Neural progenitor cell (in vitro differentiated cells): ENCODE measurements at regions not wholly inside any gene's neighbourhood (a gene's known extent, or its start where the extent isn't known, plus 50 kb on each side); places are given as distances from the start of the nearest gene placed in this dataset.

Source experiments
- CTCF ChIP-seq: fragments of 200-600 bp; sonication (generic); IDR thresholded peaks from 2 replicates; pipeline ENCODE4 v1.5.1; 2017; ENCODE audit warnings: antibody characterized with exemption, mild to moderate bottlenecking
- EZH2 ChIP-seq: fragments of 200-600 bp; sonication (generic); IDR thresholded peaks from 2 replicates; pipeline ENCODE4 v1.6.1; 2017; ENCODE audit warnings: antibody characterized with exemption, mild to moderate bottlenecking, moderate library complexity
- EZH2phosphoT487 ChIP-seq: fragments of 200-600 bp; sonication (generic); IDR thresholded peaks from 2 replicates; pipeline ENCODE4 v1.6.1; 2017; ENCODE audit warnings: antibody characterized with exemption

- TF ChIP-seq CTCF (no peak), EZH2 (no peak), EZH2phosphoT487 (no peak)
These were observed 173.7 kb downstream of the HNMT start for GRCh38 chr2:138137949-138138348.
